GM19023 (cell line): ENCODE measurements at regions not wholly inside any gene's neighbourhood (a gene's known extent, or its start where the extent isn't known, plus 50 kb on each side); places are given as distances from the start of the nearest gene placed in this dataset.

Experiments
- ATAC-seq: cut with Tn5 transposase; IDR thresholded peaks from one replicate; pipeline ENCODE4 v1.9.1; 2021; ENCODE audit warnings: mild to moderate bottlenecking, moderate library complexity; ENCODE audit not compliant: unreplicated experiment

- no peak for ATAC-seq
These were observed 366.1 kb downstream of the PCNX1 start for GRCh38 chr14:71273366-71273765.

DNA sequence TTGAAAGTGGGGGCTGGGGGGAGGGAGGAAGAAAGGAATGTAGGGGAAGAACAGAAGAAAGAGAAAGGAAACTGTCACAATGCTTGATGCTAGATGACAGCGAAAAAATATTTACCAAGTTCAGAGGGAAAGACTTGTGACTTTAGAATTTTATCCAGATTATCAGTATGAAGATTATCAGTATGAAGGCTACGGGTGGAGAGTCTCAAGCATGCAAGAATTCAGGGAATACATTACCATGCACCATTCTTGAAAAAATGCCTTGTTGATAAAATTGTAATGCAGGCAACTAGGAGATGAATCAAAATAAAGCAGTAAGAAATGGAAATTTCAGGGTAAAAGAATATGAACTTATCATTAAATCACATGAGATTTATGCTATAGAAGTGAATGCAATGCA lies 376.8 kb downstream of the PCNX1 start:
- ATAC-seq: no peak

DNA sequence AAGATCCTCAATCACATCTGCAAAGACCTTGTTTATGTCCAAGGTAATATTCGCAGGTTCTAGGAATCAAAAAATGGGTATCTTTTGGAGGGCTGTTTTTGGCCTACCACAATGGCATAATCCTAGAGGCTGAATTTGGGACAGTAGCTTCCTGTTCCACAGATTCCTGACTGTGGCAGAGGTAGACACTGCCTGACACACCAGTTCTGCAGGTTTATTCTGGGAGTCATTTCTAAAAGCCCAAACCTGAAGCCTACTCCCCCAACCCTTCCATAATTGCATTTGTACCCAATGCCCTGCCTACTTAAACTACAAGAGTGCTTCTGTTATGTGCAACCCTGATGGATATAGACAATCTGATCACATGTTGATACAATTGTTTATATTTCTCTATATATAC lies 378.9 kb downstream of the PCNX1 start:
- ATAC-seq: no peak

DNA sequence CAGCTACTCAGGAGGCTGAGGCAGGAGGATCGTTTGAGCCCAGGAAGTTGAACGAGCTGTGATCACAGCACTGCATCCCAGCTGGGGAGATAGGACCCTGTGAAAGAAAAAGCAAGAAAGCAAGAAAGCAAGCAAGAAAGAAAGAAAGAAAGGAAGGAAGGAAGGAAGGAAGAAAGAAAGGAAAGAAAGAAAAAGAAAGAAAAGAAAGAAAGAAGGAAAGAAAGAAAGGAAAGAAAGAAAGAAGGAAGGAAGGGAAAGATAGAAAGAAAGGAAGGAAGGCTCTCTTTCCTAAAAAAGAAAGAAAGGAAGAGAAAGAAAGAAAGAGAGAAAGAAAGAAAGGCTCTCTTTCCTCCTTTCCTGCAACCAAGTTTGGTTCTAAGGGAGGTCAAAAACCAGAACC lies 380.3 kb downstream of the PCNX1 start:
- ATAC-seq: no peak

DNA sequence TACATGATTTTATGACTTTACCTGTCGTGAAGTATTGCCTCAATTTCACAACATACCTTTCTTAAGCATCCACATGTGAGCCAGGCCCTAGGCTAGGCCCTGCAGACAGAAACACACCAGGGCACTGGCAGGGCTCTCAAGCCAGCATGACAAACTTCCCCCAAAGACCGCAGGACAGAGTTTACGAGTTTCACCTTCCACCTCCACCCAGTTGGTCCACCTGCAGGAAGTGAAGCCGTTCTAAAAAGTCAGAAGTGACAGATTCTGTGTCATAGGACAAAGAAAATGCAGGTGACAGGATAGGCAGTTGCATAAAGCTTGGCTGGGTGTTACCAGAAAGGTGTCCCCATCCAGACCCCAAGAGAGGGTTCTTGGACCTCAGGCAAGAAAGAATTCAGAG lies 382.3 kb downstream of the PCNX1 start:
- ATAC-seq: peak; percentile 72

DNA sequence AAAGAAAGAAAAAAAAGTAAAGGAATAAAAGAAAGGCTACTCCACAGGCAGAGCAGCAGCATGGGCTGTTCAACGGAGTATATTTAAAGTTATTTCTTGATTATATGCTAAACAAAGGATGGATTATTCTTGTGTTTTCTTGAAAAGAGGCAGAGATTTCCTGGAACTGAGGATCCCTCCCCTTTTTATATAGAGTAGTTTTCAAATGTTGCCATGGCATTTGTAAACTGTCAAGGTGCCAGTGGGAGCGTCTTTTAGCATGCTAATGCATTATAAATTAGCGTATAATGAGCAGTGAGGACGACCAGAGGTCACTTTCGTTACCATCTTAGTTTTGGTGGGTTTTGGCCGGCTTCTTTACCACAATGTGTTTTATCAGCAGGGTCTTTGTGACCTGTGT lies 383.0 kb downstream of the PCNX1 start:
- no peak for ATAC-seq

DNA sequence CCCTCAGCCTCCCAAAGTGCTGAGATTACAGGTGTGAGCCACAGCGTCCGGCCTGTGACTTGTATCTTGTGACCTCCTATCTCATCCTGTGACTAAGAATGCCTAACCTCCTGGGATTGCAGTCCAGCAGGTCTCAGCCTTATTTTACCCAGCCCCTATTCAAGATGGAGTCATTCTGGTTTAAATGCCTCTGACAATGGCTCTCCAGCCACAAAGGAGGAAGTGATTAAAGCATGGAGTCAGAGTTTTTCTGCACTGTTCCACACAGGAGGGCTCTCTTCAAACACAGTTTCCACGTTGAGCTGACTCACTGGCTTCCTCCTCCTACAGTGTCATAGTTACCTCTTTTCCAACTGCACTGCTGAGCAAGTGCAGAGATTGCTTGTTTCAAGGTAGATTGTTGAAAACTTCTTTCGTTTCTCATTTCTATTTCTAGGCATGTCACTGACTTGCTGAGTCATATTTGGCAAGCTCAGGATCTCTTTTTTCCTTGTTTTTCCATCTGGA lies 383.8 kb downstream of the PCNX1 start:
- ATAC-seq: no peak

- no peak for ATAC-seq
These were observed 388.9 kb downstream of the PCNX1 start for GRCh38 chr14:71296184-71296583.

DNA sequence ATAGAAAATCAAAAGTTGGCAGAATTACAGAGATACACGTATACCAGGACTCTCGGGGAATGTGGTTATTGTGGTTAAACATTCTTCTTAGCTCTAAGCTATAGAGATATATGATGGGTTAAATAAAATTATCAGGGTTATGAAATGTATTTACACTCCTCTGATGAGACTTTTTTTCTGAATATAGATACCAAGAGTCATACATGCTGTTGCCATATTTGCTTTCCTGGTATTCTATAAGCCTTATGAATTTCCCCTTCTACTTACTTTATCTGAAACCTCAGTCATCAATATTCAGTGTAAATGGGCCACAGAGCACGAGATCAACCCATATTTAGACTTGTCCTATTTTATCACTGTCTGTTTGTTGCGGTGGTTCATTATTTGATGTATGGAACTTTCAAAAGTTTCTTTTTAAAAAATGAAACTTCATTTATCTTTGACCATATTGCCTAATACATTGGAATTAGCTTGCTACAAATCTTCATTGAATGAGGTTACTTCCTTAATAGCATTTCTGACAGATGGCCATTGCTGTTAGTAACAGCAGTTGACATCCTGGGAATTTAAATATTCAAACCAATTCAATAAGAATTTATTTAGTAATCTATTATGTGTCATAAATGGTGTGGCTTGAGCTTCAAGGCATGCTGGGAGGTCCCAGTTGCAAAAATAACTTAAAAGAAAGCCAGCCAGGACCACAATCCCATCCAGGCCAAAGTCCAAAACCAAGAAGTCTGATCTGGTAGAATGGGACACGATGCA lies 393.5 kb downstream of the PCNX1 start:
- ATAC-seq: no peak

DNA sequence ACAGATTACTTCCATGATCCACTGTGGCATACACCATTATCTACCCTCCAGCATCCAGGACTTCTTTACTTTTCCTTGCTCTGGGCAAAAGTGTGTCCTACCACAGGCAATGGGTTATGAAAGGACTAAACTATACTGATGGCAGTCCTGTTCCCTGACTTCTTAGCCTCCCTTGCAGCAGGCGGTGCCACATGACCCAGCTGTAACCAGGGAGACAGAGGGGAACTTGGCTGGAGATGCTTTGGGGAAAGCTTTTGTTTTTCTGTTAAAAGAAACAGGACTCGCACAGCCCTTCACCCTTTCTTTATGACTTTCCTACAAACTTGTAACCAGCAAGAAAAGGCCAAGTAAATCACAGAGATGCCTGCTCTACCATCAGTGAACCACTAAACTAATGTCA lies 394.4 kb downstream of the PCNX1 start:
- no peak for ATAC-seq

DNA sequence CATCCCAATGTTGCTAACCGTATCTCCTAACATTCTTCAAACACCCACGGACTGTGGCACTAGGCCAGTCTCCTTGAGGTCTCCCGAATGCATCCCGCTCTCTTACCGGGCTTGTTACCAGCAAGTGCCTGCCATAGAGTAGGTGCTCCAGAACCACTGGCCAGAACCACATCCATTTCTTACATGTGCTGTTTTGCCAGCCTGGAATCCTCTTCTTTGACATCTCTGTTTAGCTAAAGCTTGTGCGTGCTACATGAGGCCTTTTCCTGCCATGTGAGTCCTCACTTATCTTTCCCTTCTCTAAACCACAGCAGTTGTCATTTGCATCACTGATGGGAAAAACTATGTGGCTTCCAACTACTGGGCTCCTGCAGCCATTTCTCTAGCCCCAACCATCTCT lies 397.4 kb downstream of the PCNX1 start:
- no peak for ATAC-seq

DNA sequence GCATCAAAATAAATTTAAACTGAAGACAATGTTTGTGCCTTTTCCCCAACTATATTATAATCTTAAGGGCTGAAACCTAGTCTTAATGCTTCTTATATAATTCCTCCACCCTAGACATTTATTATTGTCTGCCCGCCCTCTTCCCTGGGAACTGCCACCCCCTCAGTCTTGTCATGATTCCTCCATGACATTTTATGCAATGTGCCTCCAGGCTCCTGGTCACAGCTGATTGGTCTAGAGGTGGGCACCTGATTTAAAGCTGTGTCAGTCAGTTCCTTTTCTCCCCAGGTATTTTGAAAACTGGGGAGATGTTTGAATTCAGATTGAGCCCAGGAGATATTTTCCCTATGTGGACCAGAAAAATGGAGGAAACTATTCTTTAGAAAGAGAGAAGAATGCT lies 401.4 kb downstream of the PCNX1 start:
- ATAC-seq: no peak

DNA sequence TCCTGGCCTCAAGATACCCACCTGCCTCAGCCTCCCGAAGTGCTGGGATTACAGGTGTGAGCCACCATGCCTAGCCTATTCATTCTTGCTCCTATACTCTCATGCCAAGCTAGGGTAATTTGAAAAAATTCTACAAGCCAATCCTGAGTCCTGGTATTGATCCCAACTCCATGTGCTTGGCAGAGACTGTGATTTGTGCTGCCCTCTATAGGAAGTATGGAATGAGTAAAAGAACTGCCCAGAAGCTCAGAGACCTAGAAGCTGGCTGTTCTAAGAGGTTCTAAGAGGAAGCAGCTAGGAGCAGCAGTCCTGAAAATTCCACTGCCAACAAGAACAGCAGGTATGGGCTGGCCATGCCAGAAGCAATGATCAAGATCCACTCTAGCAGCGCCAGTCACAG lies 402.5 kb downstream of the PCNX1 start:
- no peak for ATAC-seq

- no peak for ATAC-seq
These were observed 403.8 kb downstream of the PCNX1 start for GRCh38 chr14:71311061-71311460.

DNA sequence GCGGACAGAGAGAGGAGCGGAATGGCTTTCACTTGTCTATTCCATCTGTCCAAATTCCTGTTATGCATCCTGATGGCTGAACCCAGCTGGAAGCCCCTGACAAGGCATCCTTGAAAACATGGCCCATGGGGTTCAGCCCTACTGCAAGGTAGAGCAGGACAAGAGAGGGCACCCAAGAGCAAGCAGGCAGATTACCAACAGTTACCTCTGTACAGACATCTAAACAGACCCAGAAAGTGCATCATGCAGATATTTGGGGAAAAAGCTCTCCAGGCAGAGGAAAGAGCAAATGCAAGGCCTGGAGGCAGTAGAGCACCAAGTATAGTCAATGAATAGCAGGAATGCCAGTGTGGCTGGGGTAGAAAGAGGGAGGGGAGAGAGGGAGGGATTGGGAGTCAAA lies 407.5 kb downstream of the PCNX1 start:
- ATAC-seq: no peak

GRCh38 chr14:71317385-71318096 lies 410.3 kb downstream of the PCNX1 start:
- no peak for ATAC-seq

GRCh38 chr14:71318097-71318459 lies 410.8 kb downstream of the PCNX1 start:
- no peak for ATAC-seq

GRCh38 chr14:71319666-71320065 lies 412.4 kb downstream of the PCNX1 start:
- ATAC-seq: peak; percentile 7

GRCh38 chr14:71320107-71320733 lies 413.0 kb downstream of the PCNX1 start, which contains the start of gene SIPA1L1:
SIPA1L1 (plus strand) TSS chr14:71320476.
- ATAC-seq: peak; percentile 88

DNA sequence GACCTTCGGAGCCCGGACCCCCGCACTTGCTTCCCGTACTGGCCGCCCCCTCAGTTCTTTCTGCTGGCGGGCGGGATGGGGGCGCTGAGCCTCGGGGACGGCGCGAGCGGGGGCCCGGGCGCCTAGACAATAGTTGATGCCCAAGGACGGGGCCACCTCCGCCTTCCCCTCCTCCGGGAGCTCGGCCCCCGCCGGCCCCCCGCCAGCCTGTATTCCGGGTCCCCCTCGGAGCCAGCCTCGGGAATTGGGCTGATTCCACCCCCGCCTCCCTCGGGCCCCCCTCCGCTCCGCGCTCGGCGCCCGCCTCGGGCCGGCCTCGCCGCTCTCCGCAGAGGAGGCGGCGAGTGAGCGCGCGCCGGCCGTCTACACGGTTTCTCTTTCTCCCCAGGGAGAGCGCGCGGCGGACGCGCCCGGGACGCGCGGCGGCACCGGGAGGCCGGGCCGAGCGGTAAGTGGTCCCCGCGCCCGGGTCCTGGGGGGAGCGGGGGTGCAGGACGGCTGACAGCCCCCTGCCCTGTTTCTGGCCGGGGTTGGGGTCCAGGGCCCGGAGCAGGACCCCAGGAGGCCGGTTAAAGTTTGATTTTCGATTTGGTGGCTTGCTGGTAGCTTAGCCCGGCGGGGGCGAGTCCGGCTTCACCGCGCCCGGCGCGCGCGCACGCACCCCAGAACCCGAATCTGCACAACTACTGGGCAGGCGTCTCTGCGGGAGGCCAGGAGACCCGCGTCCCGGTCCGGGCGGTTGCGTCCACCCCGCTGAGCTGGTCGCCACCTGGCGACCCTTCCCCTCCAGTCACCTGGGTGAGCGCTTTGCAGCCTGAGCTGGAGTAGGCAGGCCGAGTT lies 413.7 kb downstream of the PCNX1 start:
- peak; percentile 29 for ATAC-seq
